GM19351 (cell line): ENCODE measurements at regions not wholly inside any gene's neighbourhood (a gene's known extent, or its start where the extent isn't known, plus 50 kb on each side); places are given as distances from the start of the nearest gene placed in this dataset.
"Not testable (repeated sequence)": the region's sequence is repeated elsewhere in the genome, so short reads cannot be mapped to it uniquely, and the experiment has no call there.

ENCODE experiments used
- ATAC-seq: cut with Tn5 transposase; IDR thresholded peaks from one replicate; pipeline ENCODE4 v1.9.1; 2021; ENCODE audit warnings: mild to moderate bottlenecking, moderate library complexity; ENCODE audit not compliant: unreplicated experiment

DNA sequence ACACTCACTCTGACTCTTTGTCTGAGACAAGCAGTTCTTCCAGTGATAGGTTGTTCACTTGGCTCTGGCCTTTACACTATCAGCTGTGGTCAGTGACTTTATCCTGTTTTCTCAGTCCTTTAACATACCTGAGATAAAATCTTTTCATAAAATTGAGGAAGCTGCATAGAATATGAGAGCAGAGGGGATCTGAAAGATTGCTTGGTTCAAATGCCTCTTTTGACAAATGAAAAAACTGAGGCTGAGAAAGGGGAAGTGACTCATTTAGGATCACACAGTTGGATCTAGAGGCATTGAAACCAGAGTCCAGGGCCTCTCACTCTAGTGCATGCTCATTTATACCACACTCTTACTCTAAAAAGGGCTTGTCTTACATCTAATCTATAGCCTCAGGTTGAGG, 277.0 kb upstream of the TBX18 start:
- peak; percentile 65 for ATAC-seq

DNA sequence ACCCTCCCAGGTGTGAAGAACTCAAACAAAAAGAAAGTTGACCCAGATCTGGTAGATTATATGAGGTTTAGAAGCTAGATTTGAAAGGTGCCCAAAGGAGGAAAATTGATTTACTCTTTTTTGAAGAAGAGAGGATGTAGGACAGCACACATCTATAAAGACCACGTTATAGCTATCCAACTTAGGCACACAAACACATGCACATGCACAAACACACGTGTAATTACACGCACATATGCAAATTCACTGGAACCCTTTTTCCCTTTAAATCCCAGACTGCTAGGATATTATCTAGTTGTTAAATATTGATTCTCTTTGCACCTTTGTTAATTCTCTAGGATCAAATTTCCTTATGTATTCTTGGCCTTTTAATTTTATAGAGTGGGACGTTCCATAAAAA, 272.8 kb upstream of the TBX18 start:
- ATAC-seq, result no peak

DNA sequence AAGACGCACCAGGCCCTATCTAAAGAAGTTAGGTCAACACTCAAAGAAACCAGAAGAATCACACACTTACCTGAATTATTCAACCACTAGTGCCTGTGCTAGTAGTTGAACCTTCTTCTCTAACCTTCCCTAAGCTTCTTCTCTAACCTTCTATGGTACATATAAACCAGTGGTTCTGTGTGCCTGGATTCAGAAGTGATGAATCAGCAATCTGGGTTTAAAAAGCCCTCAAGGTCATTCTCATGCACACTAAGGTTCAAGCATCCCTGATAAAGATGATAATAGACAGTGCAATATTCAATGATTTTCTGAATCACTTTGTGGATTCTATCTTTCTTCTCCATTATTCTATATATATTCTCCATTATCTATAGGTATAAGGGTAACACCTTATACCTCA, 271.4 kb upstream of the TBX18 start:
- ATAC-seq, result no peak

DNA sequence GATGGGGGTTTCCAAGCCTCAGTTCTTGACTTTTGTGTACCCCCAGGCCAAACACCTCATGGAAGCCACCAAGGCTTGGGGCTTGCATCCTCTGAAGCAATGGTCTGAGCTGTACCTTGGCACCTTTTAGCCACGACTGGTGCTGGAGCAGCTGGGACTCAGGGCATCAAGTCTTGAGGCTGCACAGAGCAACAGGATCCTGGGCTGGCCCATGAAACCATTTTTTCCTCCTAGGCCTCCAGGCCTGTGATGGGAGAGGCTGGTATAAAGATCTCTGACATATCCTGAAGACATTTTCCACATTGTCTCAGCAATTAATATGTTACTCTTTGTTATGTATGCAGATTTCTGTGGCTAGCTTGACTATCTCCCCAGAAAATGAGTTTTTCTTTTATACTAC, 269.1 kb upstream of the TBX18 start:
- no peak for ATAC-seq

DNA sequence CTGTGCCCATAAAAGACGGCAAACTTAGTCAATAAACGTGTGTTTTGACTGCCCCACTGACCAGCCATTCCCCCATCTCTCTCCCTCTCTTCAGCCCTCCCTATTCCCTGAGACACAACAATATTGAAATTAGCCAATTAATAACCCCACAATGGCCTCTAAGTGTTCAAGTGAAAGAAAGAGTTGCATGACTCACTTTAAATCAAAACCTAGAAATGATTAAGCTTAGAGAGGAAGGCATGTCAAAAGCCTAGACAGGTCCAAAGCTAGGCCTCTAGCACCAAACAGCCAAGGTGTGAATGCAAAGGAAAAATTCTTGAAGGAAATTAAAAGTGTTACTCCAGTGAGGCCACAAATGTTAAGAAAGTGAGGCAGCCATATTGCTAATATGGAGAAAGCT, 261.6 kb upstream of the TBX18 start:
- ATAC-seq, result no peak

DNA sequence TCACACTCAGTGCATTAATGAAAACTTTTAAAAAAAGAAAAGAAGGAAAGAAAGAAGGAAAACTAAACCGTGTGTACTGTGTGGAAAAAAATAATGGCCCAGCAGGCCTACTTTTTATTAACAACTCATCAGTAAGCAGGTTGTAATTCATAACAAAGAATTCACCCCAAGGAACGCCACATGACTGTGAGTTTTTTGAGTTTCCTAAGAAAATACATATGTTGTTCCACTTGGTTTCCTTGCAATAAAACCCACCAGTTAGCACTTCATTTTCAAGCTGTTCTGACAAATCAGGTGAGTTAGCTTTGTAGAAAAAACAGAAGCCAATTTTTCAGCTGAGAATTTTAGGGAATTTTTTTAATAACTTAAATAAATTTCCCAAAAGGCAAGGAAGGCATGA, 259.3 kb upstream of the TBX18 start:
- ATAC-seq, result no peak

DNA sequence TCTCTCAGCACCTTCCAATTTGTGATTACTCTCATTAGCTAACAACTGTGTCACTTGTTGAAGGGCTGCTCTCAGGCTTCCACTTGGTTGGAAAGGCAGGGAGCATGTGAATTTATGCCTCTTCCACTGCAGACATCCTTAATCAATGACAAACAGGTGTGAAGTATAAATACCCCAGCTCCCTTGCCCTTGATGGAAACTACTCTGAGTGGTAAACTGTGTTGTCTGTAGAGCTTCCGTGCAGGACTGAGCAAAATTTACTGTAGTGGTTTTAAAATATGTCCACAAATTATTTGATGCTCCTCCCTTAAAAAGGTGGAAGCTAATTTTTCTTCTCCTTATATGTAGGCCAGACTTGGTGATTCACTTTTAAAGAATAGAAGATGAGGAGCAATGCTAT, 253.0 kb upstream of the TBX18 start:
- ATAC-seq, result no peak

DNA sequence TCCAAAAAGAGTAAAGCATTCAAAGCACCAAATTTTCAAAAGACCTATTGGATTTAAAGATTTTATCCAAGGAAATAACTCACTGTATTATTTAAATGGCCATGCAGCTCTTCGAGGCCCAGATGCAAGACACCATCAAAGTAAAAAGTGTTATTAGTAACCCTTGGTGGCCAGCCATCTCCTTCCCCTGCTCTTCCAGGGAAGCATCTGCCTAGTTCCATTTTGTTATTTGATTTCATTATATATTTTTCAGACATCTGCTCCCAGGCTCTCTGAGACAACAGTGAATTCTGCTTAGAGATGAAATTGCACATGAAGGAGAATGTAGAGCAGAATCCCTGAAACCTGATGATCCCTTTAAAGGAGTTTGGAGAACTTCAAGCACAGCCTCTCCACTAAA, 252.3 kb upstream of the TBX18 start:
- no peak for ATAC-seq

DNA sequence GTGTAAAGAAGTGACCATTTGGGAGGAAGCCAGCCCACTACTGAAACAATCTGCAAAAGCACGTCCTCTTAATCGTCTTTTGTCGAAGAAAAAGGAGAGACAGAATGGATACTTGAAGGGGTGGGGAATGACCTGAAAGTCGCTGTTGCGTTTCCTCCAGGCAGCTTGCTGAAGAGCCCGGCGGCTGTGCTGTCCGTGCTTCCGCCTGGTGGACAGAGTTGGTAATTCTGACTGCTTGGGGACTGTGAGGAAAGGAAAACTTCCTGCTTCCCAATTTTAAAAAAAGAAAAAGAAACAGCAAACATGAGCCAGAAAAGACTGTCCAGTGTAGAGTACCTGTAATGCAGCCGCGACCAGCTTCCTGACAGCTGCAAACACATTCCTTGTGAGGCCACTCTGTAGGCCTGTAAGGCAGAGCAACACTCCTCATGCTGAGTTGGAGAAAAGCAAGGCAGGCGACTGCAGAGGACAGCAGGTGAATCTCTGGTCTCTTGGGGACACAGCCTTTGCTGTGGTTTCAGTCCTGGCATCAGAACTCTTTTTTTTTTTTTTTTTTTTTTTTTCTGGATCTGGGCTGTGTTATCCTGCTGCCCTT, 251.1 kb upstream of the TBX18 start:
- peak; percentile 77 for ATAC-seq

DNA sequence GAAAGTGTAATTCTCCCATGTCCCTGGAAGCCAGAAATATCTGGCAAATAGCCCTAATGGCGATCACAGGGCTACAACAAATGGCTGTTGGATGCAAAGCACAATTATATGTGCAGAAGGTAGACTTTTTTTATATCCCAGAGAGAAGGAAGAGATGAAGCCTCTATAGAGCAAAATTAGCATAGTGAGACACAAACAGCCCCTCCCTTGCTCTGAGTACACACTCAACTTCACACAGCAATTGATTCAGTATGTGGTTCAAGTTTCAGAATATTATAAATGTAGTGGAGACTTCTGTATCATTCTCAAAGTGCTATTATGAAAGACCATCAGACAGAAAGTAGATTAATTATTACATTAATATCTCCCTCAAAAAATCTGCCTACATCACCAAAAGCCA, 246.5 kb upstream of the TBX18 start:
- ATAC-seq, result no peak

DNA sequence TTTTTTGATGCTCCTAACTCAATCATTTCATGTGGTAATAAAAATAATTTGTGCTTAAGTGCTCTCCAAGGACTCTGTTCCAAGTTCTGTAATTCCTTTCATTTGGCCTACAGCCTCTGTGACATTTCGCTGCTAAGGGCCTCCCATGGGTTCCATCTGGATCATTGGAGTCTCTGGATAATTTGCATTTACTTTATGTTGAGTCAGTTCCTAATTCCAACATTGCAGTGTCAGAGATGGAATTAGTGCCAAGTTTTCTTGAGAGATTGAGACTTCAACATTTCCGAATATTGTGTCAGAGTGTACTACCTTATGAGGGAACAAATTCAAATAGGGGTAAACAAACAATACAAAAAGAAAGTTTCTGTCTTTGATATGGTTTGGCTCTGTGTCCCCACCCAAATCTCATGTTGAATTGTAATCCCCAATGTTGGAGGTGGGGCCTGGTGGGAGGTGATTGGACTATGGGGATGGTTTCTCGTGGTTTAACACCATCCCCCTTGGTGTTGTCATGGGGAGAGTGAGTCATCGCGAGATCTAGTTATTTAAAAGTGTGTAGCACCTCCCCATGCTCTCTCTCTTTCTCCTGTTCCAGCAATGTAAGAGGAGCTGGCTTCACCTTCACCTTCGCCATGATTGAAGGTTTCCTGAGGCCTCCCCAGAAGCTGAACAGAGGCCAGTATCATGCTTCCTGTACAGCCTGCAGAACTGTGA, 244.1 kb upstream of the TBX18 start:
- ATAC-seq, result no peak

DNA sequence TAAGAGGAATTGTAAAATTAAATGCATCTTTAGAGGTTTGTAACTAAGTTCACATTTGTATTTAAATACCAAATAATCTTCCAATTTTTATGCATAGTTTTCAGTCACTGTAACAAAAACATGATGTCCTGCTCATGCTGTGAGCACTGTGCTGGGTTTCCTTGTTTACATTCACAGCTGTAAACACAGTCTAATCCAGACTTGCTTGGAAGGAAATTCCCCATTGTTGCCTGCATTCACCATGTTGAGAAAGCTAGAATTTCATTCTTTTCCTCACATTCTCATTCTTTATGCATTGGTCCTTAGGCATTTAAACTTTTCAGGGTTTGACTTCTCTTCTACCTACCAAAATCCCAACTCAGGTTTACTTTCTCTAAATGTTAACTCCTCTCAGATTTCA, 242.0 kb upstream of the TBX18 start:
- ATAC-seq, result no peak

DNA sequence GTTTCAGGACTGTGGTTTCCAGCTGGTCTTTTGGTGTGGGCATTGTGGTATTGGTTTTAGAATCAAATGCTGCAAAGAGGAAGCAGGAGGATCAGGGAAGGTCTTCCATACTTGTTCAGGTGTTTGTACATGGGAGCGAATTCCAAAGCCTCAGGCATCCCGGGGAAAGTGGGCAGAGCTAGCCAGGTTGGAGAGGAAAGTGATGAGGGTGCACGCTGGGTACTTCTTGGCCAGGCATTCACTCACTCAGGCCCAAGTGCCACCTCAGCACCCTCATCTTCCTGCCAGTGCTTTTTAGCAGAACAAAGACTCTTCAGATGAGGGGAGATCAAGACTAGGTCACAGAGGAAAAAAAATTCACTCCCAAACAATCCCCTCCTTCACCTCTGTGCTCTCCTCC, 241.1 kb upstream of the TBX18 start:
- ATAC-seq, result no peak

DNA sequence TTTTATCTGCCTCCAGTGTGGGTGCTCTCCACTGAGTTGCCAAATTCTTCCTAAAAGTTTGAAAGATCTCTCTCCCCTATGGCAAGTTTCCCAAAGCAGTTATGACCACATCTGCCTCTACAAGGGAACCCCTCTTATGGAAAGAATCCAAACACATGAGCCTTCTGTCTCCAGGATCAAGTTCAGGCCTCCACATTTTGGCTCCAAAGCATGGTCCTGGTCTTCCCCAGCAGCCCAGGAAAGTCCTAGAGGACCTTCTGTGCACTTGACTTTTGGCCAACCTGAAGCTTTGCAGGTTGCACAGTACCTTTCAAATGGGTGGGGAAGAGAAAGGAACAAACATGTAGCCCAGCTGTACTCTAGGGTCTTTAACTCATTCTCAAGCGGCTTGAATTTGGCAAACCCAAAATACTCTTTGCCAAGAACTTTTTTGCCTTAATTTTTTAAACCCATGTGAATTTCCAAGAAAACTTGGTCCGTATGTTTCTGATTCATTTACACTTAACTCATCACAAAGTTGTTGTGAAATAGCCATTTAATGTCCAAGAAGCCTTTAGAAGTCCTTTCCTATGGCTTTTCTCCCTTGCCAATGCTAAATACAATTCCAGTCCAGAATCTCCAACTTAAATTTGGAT, 240.1 kb upstream of the TBX18 start:
- no peak for ATAC-seq

DNA sequence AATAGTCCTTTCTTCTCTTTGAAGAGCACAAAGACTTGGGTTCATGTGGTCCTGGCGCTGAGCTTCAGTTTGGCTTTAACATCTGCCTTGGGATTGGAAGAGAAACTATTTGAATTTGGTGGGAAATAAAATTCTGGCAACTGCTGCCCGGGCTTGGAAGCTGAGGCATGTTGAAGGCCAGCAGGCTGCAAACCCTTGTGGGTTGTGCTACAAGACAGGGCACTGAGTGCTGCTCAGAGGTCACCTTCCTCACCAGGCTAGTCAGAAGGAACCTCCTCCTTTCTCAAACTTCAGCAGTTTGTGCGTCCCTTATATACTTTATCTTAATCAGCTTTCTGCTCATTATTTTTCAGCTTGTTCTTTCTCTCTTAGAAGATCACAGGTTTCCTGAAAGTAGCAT, 238.4 kb upstream of the TBX18 start:
- ATAC-seq, result no peak

DNA sequence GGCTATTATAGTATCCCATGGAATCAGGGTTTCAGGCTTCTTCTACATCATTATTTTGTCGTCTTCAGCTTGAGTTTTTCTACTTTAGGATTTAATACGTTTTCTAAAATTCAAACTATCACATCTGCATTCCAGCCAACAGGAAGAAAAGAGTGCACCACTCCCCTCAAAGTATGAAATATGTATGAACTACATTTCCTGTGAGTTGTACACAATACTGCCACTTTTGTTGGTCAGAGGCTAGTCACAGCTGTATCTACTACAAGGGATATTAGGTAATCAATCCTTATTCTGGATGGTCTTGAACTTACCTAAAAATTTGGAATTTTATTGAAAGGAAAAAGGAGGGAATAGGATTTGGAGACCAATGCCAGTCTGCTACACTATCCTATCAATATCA, 235.6 kb upstream of the TBX18 start:
- no peak for ATAC-seq

DNA sequence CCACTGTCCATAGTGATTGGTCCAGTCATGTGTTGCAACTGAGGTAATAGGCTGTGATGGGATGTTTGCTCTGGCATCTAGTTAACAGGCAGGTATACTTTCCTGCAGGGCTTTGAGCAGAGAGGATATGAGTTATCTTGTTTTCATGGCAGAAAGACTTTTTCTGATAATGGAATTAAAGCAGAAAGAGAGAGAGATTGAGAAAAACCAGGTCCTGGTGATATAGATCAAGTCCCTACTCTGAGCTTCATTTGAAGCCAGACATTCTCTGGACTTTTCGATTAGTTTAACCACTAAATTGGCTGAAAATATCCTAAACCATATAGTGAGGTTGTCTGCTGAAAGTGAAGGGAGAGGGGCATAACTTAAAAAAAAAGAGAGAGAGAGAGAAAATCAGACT, 233.8 kb upstream of the TBX18 start:
- no peak for ATAC-seq

DNA sequence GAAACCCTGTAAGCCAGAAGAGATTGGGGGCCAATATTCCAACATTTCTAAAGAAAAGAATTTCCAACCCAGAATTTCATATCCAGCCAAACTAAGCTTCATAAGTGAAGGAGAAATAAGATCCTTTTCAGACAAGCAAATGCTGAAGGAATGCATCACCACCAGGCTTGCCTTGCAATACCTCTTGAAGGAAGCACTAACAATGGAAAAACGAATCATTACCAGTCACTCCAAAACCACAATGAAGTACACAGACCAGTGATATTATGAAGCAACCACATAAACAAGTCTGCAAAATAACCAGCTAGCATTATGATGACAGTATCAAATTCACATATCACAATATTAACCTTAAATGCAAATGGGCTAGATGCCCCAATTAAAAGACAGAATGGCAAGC, 224.4 kb upstream of the TBX18 start:
- not testable (repeated sequence) for ATAC-seq

DNA sequence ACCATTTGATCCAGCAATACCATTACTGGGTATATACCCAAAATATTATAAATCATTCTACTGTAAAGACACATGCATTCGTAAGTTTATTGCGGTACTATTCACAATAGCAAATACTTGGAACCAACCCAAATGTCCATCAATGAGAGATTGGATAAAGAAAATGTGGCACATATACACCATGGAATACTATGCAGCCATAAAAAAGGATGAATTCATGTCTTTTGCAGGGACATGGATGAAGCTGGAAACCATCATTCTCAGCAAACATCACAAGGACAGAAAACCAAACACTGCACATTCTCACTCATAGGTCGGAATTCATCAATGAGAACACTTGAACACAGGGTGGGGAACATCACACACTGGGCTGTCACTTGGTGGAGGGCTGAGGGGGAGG, 221.1 kb upstream of the TBX18 start:
- ATAC-seq, result not testable (repeated sequence)

DNA sequence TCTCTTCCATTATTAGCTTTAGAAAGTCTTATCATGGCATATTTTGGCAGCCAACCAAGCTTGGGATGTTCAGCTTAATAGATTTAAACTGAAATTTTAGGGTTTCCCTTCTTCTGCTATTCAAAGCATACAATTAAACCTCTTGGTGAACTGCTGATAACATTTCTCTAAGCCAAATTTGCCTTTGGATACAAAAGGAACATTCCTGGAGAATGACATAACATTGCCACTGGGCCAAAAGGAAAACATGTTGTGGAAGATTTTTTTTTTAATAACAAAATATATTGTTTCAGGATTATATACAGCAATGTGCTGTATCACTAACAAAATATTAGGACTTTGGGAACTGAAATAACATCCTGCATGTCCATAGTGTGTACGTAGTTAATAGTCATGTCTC, 215.1 kb upstream of the TBX18 start:
- no peak for ATAC-seq

DNA sequence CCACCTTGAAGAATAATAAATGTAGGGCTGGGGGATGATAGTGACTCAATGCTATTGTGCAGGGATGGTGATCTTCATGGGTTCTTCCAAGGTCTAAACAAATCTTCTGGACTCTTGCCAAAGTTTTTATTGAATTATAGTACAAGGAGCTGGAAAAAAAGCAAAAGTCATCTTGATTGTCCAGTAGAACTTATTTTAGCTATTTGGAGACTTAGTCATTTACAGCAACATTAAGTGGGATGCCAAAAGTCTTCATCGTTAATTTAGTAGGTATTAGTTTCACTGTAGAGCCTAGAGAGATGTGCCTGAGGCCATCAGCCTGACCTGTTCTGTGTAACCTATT, 212.9 kb upstream of the TBX18 start:
- no peak for ATAC-seq

DNA sequence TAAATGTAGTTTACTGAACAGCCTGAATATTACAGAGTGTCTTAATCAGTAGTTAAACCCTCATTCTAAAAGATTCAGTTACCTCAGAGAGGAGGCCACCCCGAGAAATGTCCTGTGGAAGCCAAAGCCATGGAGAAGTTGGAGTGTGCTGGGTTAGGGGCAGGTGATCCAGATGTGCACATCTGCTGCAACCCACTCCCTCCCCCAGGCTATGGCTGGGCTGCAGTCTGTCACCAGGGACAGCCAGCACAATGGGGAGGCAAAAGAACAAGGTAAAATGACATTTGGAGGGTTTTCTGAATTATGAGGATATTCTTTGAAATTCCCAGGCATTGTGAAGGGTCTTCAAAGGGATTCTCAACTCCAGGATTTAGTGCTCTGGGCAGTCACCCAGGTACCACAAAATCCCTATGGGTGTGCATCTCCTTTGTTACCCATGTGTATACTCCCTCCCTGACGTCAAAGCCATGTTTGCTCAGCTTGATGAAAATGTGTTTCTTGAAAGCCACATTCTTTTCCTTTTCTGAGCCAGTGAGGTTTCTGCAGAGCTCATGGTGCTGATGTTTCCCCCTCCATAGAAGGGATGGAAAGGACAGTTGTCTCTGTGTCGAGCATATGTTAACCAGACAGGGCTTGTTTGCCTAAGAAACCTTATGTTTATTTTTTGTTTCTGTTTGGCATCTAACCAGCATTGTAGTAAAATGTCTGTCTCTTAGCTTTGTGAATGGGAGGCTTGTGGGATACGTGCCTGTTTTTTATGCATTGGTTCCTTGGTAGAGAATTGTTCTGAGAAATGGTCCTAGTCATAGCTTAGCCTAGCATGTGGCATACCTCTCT, 212.3 kb upstream of the TBX18 start:
- no peak for ATAC-seq
